GM18519 (cell line): ENCODE measurements at regions not wholly inside any gene's neighbourhood (a gene's known extent, or its start where the extent isn't known, plus 50 kb on each side); places are given as distances from the start of the nearest gene placed in this dataset.
"Not testable (repeated sequence)": the region's sequence is repeated elsewhere in the genome, so short reads cannot be mapped to it uniquely, and the experiment has no call there.

Source experiments
- ATAC-seq: cut with Tn5 transposase; IDR thresholded peaks from one replicate; pipeline ENCODE4 v1.9.1; 2021; ENCODE audit warnings: mild to moderate bottlenecking, moderate library complexity; ENCODE audit not compliant: unreplicated experiment, low FRiP score

DNA sequence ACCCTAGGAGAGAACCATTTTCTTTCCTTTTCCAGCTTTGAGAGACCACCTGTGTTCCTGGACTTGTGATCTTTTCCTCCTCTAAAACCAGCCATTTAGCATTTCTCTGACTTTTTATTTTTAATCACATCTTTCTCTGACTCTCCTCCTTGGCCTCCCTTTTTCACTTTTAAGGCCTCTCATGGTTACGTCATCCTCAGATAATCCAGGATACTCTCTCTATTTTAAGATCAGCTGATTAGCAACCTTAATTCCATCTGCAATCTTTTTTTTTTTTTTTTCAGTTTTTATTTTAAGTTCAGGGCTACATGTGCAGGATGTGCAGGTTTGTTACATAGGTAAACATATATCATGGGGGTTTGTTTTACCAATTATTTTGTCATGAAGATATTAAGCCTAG lies 54.0 kb downstream of the RFPL4B start:
- no peak for ATAC-seq

DNA sequence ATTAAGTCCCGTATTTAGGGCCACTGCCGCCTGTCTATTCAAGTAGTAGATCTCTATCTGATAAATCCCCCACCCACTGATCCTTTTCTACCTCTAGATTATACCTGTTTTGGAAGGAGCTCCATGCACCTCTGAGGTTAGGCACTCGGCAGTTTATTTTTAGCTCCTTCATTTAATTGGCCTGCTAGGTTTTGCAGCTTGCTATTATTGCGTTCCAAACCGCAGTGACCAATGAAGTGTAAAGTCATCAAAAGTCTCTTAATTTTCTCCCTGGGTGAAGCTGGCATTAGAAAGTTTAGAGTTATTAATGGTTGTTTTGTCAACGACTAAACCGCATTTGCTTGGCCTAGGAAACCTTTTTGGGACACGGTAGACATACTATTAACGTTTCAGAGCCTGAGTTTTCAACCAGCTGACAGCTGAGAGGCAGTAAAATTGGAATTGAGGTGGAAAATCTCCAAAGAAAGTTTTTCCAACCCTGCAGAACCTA lies 60.0 kb downstream of the RFPL4B start:
- no peak for ATAC-seq

GRCh38 chr6:112408522-112408921 lies 61.4 kb downstream of the RFPL4B start:
- no peak for ATAC-seq

GRCh38 chr6:112409311-112409710 lies 62.2 kb downstream of the RFPL4B start:
- no peak for ATAC-seq

- no peak for ATAC-seq
These were observed 66.7 kb downstream of the RFPL4B start for GRCh38 chr6:112413780-112414179.

DNA sequence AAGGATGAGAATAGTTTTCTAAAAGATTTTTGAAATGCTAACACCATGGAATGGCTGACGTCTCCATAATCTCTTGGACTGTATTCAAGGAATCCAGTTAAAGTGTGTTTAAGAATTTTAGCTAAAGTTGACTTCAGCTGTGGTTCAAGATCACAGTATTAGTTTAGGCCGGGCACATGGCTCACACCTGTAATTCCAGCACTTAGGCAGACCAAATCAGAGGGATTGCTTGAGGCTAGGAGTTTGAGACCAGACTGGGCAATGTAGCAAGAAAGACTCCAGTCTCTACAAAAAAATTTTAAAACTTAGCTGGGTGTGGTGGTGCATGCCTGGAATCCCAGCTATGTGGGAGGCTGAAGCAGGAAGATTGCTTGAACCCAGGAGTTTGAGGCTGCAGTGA lies 68.2 kb downstream of the RFPL4B start:
- no peak for ATAC-seq

- no peak for ATAC-seq
These were observed 69.7 kb downstream of the RFPL4B start for GRCh38 chr6:112416866-112417265.

DNA sequence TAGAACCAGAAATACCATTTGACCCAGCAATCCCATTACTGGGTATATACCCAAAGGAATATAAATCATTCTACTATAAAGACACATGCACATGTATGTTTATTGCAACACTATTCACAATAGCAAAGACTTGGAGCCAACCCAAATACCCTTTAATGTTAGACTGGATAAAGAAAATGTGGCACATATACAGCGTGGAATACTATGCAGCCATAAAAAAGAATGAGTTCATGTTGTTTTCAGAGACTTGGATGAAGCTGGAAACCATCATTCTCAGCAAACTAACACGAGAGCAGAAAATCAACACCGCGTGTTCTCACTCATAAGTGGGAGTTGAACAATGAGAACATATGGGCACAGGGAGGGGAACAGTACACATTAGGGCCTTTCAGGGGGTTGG lies 79.9 kb downstream of the RFPL4B start:
- ATAC-seq: not testable (repeated sequence)

- no peak for ATAC-seq
These were observed 80.4 kb downstream of the RFPL4B start for GRCh38 chr6:112427499-112427898.

GRCh38 chr6:112428477-112428876 lies 81.3 kb downstream of the RFPL4B start:
- no peak for ATAC-seq

DNA sequence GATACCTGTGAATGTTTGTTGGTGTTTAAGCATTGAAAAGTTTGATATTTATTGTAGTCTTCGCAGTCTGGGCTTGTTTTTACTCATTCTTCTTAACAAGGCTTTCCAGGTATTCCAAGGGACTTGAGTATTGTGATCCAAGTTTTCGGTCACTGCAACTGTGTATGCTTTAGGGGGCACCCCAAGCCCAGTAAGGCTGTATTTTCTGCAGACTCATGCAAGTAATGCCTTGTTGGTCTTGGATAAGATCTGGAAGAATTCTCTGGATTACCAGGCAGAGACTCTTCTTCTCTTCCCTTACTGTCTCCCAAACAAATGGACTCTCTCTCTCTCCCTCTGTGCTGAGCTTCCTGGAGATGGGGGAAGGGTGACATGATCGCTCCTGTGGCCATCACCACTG lies 82.1 kb downstream of the RFPL4B start:
- no peak for ATAC-seq

- ATAC-seq: no peak
These were observed 84.7 kb downstream of the RFPL4B start for GRCh38 chr6:112431803-112432202.

DNA sequence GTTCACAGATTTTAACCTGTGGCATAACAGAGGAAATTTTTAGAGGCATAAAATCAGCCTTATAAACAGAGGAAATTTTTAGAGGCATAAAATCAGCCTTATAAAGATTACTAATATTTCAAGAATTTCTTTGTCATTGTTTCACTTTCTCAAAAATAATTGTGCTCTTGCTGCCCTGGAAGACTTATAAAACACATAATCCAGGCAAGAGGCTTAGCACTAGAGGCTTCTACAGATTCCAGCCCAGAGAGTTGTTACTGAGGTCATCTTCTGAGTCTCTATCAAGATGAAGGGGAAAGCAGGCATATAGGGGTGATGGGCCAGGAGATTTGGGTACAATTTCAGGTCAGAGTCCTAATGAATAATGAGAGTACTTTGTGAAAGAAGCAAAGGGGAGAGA lies 85.7 kb downstream of the RFPL4B start:
- ATAC-seq: no peak

DNA sequence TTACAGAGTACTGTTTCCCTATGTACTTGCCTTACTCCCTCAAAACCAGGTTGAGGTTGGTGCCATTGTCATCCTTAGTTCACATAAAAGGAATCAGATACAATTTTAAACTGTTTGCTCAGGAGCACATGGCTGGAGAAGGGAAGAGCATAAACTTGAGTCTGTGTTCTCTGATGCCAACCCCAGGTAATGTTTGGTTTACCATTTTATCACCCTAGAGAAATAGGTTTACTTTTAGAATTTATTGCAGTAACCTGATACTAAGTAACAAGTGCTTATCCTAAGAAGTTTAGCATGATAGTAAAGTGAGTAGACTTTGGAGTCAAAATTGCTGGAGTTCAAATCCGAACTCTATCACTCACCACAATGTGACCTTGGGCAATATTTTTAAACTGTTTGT lies 86.3 kb downstream of the RFPL4B start:
- ATAC-seq: no peak

DNA sequence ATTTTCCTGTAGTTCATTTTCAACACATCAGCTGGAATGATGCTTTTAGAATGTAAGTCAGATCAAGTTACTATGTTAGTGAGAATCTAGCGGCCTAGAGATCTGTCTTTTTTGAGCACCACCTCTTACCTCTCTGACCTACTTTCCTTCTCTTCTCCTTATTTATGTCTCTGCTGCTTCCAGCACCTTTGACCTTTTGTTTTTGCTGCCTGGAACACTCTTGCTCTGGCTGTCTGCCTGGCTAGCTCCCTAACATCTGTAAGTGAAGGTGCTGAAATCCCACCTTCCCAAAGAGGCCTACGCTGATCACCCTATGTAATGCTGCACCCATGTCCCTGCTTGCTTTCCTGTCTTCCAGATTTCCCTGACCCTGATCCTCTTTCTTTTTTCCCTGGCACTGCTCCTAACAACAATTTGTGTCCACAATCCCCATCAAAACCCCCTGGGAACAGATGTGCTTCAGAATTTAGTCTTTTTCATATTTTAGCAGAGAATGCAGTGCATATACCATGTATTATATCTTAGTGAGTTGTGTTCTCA lies 87.8 kb downstream of the RFPL4B start:
- ATAC-seq: no peak

- no peak for ATAC-seq
These were observed 89.9 kb downstream of the RFPL4B start for GRCh38 chr6:112437058-112437457.

DNA sequence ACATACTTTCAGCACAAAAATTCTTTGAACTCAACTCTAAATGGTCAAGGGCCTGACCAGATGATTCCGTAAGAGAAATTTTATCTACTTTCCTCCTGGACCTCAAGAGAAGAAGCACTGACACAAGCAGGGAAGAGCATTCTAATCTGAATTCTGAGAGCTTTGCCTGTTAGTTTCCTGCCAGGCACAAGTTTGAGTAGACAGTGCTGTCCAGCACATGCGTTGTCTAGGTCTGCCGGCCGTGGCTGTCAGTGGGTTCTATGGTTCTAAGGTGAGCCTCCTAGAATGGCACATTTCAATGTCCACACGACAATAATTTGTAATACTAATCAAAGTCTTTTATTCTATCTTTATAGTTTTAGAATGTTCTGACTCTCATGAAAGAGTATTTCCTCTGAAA lies 91.9 kb downstream of the RFPL4B start:
- no peak for ATAC-seq

DNA sequence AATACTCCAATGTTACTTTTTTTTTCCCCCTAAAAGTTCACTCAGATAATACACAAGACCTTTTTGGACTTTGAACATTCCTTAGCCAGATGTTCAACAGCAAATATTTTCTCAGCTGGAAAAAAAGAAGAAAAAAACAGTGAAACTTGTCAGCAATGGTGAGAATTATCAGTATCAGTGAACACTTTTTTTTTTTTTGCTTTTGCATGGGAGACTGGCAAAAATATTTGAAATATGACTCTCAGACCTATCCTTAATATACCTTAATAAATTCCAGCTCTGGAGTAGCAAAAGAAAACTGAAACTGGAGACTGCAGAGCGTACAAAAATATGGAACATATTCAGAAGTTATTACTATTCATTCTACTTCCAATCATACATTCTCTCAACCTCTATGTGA lies 92.3 kb downstream of the RFPL4B start:
- ATAC-seq: no peak

DNA sequence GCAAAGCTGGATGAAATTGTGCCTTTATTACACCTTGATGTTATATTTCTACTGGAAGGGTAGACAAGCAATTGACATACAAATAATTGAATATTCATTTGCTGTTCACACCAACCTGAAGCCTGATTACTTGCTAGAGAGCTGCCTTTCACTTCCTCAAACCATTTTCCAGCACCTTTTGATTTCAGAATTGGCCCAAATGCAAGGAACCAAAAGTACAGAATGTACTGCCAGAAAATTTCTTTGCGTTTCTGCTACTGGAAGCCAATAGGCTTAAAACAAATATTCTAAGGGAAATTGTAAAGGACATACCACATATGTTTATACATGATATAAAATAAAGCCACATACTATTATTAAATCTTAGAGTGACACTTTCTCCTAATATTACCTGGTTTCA lies 94.5 kb downstream of the RFPL4B start:
- ATAC-seq: no peak

GRCh38 chr6:112443179-112444065 lies 96.3 kb downstream of the RFPL4B start:
- ATAC-seq: no peak

DNA sequence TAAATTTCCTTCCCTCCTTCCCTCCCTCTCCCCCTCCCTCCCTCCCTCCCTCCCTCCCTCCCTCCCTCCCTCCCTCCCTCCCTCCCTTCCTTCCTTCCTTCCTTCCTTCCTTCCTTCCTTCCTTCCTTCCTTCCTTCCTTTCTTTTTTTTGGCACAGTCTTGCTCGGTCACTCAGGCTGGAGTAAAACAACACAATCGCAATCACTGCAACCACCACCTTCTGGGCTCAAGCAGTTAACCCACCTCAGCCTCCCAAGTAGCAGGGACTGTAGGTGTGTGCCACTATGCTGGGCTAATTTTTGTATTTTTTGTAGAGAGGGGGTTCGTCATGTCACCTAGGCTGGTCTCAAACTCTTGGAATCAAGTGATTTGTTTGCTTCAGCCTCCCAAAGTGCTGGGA lies 101.7 kb downstream of the RFPL4B start:
- ATAC-seq: not testable (repeated sequence)

DNA sequence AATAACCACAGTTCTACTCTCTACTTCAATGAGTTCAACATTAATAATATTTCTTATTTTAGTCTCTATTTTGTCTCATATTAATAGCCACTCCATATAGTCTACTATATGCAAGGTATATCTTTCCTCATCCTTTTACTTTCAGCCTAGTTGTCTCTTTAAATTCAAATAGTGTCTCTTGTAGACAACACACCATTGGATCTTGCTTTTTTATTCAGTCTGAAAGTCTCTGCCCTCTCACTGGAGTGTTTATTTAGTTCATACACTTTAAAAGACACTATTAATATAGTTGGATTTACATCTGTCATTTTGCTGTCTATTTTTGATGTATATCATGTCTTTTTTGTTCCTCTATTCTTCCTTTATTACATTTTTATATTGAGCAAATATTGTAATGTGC lies 103.5 kb downstream of the RFPL4B start:
- no peak for ATAC-seq
